Endothelial cell of umbilical vein (primary cell): ENCODE measurements at regions not wholly inside any gene's neighbourhood (a gene's known extent, or its start where the extent isn't known, plus 50 kb on each side); places are given as distances from the start of the nearest gene placed in this dataset.

Experiments used
- POLR2A ChIP-seq: IDR thresholded peaks from 2 replicates; pipeline ENCODE4 v1.6.1; 2012; ENCODE audit warnings: low read depth, mild to moderate bottlenecking, control low read depth, low read length
- TF ChIP-seq, protein P1 (sequence below), 2 donors: IDR thresholded peaks; 1 replicate in 1 of 2; 2 replicates in 1 of 2; pipeline ENCODE4 v1.5.1; 2011; ENCODE audit warnings: low read length in 2 of 2, mild to moderate bottlenecking in 2 of 2, moderate library complexity in 2 of 2, control low read depth in 1 of 2, inconsistent platforms in 1 of 2, low read depth in 1 of 2; ENCODE audit not compliant: insufficient read depth in 1 of 2; ENCODE audit errors: extremely low read depth in 1 of 2

DNA sequence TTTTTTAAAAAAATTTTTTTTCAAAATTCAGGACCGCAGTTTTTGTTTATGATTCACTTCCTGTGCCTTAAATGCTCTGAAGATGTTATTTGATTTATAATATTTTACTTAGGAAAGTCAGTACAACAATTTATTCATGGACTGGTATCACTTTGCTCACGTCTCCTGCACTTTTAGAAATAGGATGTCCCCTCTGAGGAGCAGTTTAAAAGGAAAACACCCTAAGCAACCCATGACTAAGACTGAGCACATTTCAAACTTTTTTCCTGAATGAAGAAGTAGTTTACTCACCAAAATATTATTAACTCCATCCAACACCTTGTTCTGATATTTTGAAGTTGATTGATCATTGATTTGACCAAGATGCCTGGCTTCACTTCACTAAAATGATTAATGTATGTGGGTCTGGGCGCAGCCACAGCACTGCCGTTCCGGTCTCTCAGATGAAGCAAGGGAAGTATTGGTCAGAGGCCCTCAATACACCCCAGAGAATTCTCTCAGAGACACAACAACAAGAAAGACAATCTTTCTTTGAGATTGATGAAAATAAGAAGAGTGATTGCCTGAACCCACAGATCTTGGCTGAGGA lies 223.9 kb downstream of the TGFB2 start:
- TF ChIP-seq, protein P1, sequence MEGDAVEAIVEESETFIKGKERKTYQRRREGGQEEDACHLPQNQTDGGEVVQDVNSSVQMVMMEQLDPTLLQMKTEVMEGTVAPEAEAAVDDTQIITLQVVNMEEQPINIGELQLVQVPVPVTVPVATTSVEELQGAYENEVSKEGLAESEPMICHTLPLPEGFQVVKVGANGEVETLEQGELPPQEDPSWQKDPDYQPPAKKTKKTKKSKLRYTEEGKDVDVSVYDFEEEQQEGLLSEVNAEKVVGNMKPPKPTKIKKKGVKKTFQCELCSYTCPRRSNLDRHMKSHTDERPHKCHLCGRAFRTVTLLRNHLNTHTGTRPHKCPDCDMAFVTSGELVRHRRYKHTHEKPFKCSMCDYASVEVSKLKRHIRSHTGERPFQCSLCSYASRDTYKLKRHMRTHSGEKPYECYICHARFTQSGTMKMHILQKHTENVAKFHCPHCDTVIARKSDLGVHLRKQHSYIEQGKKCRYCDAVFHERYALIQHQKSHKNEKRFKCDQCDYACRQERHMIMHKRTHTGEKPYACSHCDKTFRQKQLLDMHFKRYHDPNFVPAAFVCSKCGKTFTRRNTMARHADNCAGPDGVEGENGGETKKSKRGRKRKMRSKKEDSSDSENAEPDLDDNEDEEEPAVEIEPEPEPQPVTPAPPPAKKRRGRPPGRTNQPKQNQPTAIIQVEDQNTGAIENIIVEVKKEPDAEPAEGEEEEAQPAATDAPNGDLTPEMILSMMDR (IDR thresholded peaks at IDR 0.05; ENCODE audit: extremely low read depth in 1 of 2, insufficient read depth in 1 of 2, low read depth in 1 of 2, low read length in 2 of 2): no peak
- no peak for TF ChIP-seq POLR2A
